Activated naive CD8-positive, alpha-beta T cell treated with anti-CD3 and anti-CD28 coated beads, Interleukin-2, amount 10 ng/mL, durations not matched to agents 7 days and 5 days (primary cell): ENCODE measurements at regions not wholly inside any gene's neighbourhood (a gene's known extent, or its start where the extent isn't known, plus 50 kb on each side); places are given as distances from the start of the nearest gene placed in this dataset.
"Not testable (repeated sequence)": the region's sequence is repeated elsewhere in the genome, so short reads cannot be mapped to it uniquely, and the experiment has no call there.

Source experiments
- ATAC-seq: fragments of 150-1000 bp; cut with Tn5 transposase; one replicate; pipeline ENCODE4 v1.10.0; 2021; ENCODE audit warnings: low read depth, moderate library complexity
- POLR2A ChIA-PET: fragments of 350-600 bp; sonication (Branson Sonifier 250); formaldehyde crosslinking; loops from one replicate; lab custom pipeline; 2021; ENCODE audit warnings: antibody characterized with exemption; lab: Charles Lee
- DNase-seq: peaks from one replicate; pipeline ENCODE4 v3.0.0; 2021
- H3K27ac Mint-ChIP-seq: one replicate; pipeline ENCODE4 v1.8.0; 2022; ENCODE audit warnings: mild to moderate bottlenecking, mixed read lengths
- H3K27me3 Mint-ChIP-seq: one replicate; pipeline ENCODE4 v1.8.0; 2022; ENCODE audit warnings: mild to moderate bottlenecking, moderate library complexity, mixed read lengths
- H3K36me3 Mint-ChIP-seq: one replicate; pipeline ENCODE4 v1.8.0; 2021; ENCODE audit warnings: mild to moderate bottlenecking, mixed read lengths
- H3K4me1 Mint-ChIP-seq: one replicate; pipeline ENCODE4 v1.8.0; 2021; ENCODE audit warnings: mixed read lengths
- H3K4me3 Mint-ChIP-seq: one replicate; pipeline ENCODE4 v1.8.0; 2022; ENCODE audit warnings: mild to moderate bottlenecking, moderate library complexity, mixed read lengths
- H3K9me3 Mint-ChIP-seq: one replicate; pipeline ENCODE4 v1.8.0; 2021; ENCODE audit warnings: mixed read lengths

DNA sequence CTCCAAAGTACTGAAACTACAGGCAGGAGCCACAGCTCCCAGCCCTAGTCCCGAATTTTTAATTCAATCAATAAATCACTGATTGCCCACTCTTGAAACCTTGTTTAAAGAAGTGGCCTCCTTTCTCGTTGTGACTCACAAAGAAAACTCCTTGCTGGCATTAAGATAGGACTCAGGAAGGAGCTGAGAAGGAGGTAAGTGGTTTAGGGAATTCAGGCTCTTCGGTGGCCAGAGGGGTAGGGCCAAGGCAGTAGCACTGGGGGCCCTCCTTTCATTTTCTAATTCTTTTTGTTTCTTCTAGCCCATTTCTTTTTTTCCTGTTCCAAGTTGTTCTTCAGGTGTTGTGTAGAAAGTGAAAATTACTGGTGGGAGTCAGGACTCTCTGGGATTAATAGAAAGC, 86.2 kb upstream of the OR9Q1 start:
- no peak overlapping the region for H3K27ac Mint-ChIP-seq
- POLR2A ChIA-PET: no interaction called here
- no peaks in the 10 kb centered on the region for H3K9me3 Mint-ChIP-seq
- no peak overlapping the region for H3K4me3 Mint-ChIP-seq
- DNase-seq (no peak), ATAC-seq (no peak)
- no peaks in the 10 kb centered on the region for H3K36me3 Mint-ChIP-seq
- no peaks in the 10 kb centered on the region for H3K4me1 Mint-ChIP-seq
- no peaks in the 10 kb centered on the region for H3K27me3 Mint-ChIP-seq

DNA sequence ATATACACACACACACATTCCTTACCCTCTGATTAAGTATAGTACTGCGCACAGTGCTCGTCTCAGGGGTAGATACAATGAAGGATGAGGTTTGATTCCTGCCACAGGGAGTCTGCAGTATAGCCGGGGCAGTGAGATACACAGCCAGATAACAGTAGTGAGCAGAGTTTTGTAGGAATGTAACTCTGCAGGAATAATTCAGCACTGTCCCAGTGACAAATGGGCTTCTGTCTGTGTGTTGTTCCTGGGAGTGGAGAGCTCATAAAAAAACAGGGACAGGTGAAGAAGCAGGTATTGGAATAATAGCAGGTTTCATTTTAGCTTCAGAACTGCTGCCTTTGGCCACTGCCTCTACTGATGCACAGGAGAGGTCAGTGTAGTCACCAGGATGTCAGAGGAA, 85.3 kb upstream of the OR9Q1 start:
- no peak overlapping the region for H3K4me3 Mint-ChIP-seq
- H3K4me1 Mint-ChIP-seq: no peaks in the 10 kb centered on the region
- H3K9me3 Mint-ChIP-seq: no peaks in the 10 kb centered on the region
- DNase-seq (no peak), ATAC-seq (no peak)
- H3K36me3 Mint-ChIP-seq: no peaks in the 10 kb centered on the region
- H3K27me3 Mint-ChIP-seq: no peaks in the 10 kb centered on the region
- POLR2A ChIA-PET: no interaction called here
- no peak overlapping the region for H3K27ac Mint-ChIP-seq

DNA sequence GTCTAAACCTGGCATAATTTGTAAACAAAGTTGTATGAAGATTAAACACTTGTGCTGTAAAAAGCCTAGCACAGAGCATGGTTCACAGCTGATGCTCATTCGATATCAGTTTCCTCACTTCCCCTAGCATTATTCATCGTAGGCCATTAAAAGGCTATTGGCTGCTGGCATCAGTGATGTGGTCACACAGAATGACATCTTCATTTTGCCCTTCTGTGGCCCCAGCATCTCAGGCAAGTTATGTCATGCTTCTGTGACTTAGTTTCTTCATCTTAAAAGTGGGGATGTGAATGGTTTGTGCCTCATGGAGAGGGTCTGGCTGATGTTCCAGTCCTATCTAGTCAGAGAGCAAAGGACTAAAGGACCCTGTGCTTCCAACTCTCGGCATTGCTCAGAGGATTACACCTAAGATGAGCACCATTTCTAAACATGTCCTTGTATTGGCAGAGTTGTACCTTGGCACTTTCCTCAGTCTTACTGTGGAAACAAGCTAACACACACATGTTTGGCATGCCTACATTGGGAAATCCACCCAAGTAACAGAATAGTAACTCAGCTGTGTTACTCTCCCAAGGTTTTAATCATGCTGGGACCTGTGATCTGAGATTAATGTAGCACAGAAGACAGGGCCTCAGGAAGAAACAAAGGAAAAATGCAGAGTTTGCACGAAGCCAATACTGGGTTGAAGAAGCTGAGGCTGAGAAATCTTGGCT, 83.5 kb upstream of the OR9Q1 start:
- H3K4me1 Mint-ChIP-seq: no peaks in the 10 kb centered on the region
- no peaks in the 10 kb centered on the region for H3K36me3 Mint-ChIP-seq
- no peak overlapping the region for H3K4me3 Mint-ChIP-seq
- no peaks in the 10 kb centered on the region for H3K9me3 Mint-ChIP-seq
- no peaks in the 10 kb centered on the region for H3K27me3 Mint-ChIP-seq
- POLR2A ChIA-PET: no interaction called here
- no peak for ATAC-seq
- no peak overlapping the region for H3K27ac Mint-ChIP-seq
- DNase-seq: no peak

DNA sequence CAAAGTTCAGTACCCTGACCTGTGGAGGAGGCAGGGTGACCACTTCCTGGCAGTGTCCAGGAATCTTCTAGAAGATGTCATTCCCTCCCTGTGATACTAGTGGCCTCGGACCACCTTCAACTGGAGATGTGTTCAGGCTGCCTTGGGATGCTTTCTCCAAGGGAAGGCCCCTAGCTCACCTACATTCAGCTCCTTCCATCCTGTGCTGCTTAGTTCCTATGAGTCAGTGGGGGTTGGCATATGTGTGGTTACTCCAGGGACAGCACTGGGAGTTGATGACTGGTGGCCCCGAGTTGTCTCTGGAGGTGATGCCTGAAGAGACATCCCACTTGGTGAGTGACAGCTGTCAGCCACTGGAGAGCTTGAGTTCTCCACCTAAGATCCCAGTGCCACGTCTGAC, 81.8 kb upstream of the OR9Q1 start:
- Mint-ChIP-seq H3K27me3 (no peaks in the 10 kb centered on the region), H3K27ac (no peak overlapping the region), H3K4me1 (no peaks in the 10 kb centered on the region), H3K9me3 (no peaks in the 10 kb centered on the region), H3K36me3 (no peaks in the 10 kb centered on the region), H3K4me3 (no peak overlapping the region)
- no peak for DNase-seq
- POLR2A ChIA-PET: no interaction called here
- ATAC-seq: no peak

DNA sequence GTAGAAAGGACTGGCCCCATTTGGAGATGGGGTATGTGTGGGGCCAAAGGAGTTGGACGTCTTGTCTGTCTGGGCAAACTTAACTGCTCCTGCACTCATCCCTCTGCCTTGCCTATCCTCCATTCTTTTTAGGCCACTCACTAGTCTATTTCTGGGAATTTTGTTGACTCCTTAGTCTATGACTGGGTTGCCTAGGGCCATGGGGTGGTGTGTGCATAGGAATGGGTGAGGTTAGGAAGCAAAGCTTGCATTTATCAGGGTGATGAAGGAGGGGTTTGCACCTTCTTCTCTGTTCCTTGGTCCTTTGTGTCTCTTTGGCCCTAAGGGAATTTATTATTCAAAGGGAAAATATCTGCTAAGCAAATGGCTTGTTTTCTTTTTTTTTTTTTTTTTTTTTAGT, 80.9 kb upstream of the OR9Q1 start:
- ATAC-seq: no peak

DNA sequence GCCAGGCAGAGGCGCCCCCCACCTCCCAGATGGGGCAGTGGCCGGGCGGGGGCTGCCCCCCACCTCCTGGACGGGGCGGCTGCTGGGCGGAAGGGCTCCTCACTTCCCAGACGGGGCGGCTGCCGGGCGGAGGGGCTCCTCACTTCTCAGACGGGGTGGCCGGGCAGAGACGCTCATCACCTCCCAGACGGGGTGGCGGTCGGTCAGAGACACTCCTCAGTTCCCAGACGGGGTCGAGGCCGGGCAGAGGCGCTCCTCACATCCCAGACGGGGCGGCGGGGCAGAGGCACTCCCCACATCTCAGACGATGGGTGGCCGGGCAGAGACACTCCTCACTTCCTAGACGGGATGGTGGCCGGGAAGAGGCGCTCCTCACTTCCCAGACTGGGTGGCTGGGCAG, 79.9 kb upstream of the OR9Q1 start:
- POLR2A ChIA-PET, H3K27ac Mint-ChIP-seq, H3K4me1 Mint-ChIP-seq, H3K9me3 Mint-ChIP-seq, H3K4me3 Mint-ChIP-seq, H3K27me3 Mint-ChIP-seq, DNase-seq, ATAC-seq, H3K36me3 Mint-ChIP-seq: not testable (repeated sequence)

More for the DNA sequence above, 80.9 kb upstream of the OR9Q1 start:
- Mint-ChIP-seq H3K27me3 (no peaks in the 10 kb centered on the region), H3K27ac (no peak overlapping the region), H3K36me3 (no peaks in the 10 kb centered on the region), H3K9me3 (no peaks in the 10 kb centered on the region), H3K4me3 (no peak overlapping the region), H3K4me1 (no peaks in the 10 kb centered on the region)
- DNase-seq: no peak
- POLR2A ChIA-PET: no interaction called here

DNA sequence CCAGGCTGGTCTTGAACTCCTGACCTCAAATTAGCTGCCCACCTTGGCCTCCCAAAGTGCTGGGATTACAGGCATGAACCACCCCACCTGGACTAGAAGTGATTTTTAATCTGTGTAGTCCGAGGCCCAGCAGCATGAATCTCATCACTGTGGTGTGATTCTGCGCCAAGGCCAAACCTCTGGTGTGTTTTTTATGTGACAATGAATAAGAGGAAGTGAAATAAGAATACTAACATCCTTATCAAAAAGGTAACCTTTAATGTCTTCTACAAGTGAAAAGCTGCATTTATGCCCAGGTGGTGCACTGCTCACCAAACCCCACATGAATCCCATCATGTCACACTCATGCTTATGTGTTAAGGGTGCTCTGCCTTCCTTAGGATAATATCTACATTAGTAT, 77.1 kb upstream of the OR9Q1 start:
- H3K27ac Mint-ChIP-seq: no peak overlapping the region
- peaks cover 2% of the 10 kb centered on the region for H3K27me3 Mint-ChIP-seq
- no peak for ATAC-seq
- no peak for DNase-seq
- no peaks in the 10 kb centered on the region for H3K36me3 Mint-ChIP-seq
- H3K4me1 Mint-ChIP-seq: no peaks in the 10 kb centered on the region
- no peak overlapping the region for H3K4me3 Mint-ChIP-seq
- no peaks in the 10 kb centered on the region for H3K9me3 Mint-ChIP-seq
- POLR2A ChIA-PET: no interaction called here

DNA sequence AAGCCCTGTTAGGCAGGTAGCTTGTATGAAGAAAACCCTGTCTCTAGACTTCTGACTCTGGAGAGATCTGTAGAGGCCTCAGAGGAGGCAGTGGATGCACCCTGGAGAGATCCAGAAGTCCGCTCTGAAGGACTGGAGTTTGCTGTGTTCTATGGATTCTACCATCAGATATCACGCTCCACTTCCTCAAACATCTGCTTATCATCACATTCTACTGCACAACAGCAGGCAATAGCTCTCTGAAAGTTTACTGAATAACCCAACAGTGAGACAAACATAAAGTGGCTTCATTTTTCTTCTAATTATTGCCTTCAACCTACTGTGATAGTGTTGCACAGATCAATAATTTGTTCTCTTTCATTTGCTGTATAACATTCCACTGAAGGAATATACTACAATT, 59.0 kb upstream of the OR9Q1 start:
- Mint-ChIP-seq H3K27me3 (peaks cover 12% of the 10 kb centered on the region), H3K9me3 (no peaks in the 10 kb centered on the region), H3K4me1 (no peaks in the 10 kb centered on the region), H3K36me3 (no peaks in the 10 kb centered on the region), H3K27ac (no peak overlapping the region), H3K4me3 (no peak overlapping the region)
- POLR2A ChIA-PET: no interaction called here
- no peak for DNase-seq
- ATAC-seq: no peak

DNA sequence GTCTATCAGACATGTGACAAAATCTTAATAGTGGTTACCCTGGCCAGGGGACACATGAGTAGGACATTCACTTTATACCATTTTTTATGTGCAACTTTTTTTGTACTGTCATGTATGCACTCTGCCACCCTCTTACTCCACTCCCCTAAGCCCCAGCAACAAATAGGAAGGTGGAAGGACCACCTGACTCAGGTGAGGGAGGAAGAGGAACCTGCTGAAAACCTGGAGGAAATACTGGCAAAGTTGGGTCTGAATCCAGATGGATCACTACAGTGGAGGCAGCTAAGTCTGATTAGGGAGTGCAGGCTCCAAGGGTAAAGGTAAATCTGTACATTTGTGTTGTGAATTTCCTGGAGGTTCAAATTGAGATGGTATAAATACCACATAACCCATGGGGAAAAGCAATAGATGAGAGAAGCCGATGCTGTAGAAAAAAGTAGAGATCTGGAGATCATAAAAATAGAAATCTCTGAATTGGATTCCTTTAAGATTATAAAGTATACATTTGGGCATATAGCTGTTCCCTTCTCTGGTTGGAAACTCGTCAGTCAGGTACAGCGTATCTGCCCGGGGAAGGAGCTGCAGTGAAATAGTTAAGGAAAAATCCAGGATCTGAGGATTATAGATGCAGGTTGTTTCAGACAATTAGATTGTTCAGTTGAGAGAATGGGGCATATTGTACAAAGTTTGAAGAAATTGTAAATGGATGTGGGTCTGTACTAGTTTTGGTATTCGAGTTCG, 52.2 kb upstream of the OR9Q1 start:
- H3K4me1 Mint-ChIP-seq: no peaks in the 10 kb centered on the region
- DNase-seq: no peak
- H3K9me3 Mint-ChIP-seq: peaks cover 4% of the 10 kb centered on the region
- H3K4me3 Mint-ChIP-seq: no peak overlapping the region
- POLR2A ChIA-PET: no interaction called here
- no peak overlapping the region for H3K27ac Mint-ChIP-seq
- H3K27me3 Mint-ChIP-seq: peaks cover 18% of the 10 kb centered on the region
- ATAC-seq: no peak
- H3K36me3 Mint-ChIP-seq: no peaks in the 10 kb centered on the region

DNA sequence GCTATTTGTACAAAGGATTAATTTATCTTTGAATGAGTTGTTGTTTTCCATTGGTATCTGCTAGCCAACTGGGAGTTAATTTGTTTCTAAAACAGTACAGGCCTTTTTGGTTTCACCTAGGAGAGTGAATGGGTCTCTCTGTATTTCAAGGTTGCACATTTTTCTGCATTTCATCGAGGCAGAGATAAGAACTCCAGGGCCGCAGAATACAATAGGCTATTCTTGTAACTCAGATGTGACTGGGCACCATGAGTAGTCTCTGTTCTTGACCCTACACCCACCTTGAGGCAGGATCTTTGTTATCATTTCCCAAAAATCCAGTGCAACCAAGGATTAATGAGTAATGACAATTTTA, 51.7 kb upstream of the OR9Q1 start:
- H3K9me3 Mint-ChIP-seq: peaks cover 4% of the 10 kb centered on the region
- H3K36me3 Mint-ChIP-seq: no peaks in the 10 kb centered on the region
- DNase-seq (no peak), ATAC-seq (no peak)
- H3K27me3 Mint-ChIP-seq: peaks cover 17% of the 10 kb centered on the region
- POLR2A ChIA-PET: no interaction called here
- H3K27ac Mint-ChIP-seq: no peak overlapping the region
- no peak overlapping the region for H3K4me3 Mint-ChIP-seq
- no peaks in the 10 kb centered on the region for H3K4me1 Mint-ChIP-seq
